ENCODE measurements at regions not wholly inside any gene's neighbourhood (a gene's known extent, or its start where the extent isn't known, plus 50 kb on each side); places are given as distances from the start of the nearest gene placed in this dataset.

DNA sequence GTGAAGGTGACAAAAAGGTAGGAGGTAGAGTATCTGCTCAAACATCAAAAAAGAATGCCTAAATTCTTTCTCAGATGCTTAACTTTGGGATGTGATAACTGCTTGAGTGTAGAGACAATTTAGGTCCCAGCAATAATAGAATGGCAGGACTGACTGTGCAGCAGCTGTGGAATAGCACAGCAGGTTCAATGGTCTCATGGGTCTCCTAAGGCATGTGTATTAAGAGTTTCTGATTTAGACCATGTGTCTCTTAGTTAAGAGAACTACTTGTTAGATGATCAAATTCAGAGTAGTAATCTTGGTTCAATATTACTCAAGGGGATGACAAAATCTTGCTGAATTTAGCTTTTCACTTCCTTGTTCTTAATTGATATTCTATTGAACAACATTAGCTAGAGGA, 72.0 kb downstream of the ALX1 start:
- Histone ChIP-seq H3K9me3 (replicated peaks; ENCODE audit: insufficient read depth, low read length) (no peaks in the 10 kb centered on the region), H3K27me3 (replicated peaks; ENCODE audit: insufficient read depth, low read length) (no peaks in the 10 kb centered on the region), H3K27ac (ENCODE audit: low read length) (no peak overlapping the region), H3K4me2 (ENCODE audit: low read depth, low read length) (no peak overlapping the region), H3K4me1 (ENCODE audit: low read length) (no peaks in the 10 kb centered on the region), H3K79me2 (ENCODE audit: low read length) (no peaks in the 10 kb centered on the region), H3F3A (ENCODE audit: insufficient read depth, low read length) (no peaks in the 10 kb centered on the region), H3K9me2 (replicated peaks; ENCODE audit: insufficient read depth, low read length) (no peaks in the 10 kb centered on the region), H4K20me1 (ENCODE audit: insufficient read depth, low read length) (no peaks in the 10 kb centered on the region), H3K4me3 (ENCODE audit: low read length) (no peak overlapping the region), H2AFZ (ENCODE audit: low read length) (no peak overlapping the region), H3K36me3 (replicated peaks; ENCODE audit: insufficient read depth, low read length) (no peaks in the 10 kb centered on the region), H3K9ac (ENCODE audit: low read length) (no peak overlapping the region)
- DNase-seq, result no peak
- TF ChIP-seq EZH2 (optimal IDR thresholded peaks at IDR 0.05; ENCODE audit: low read depth, low read length), result no peak
- no peak for TF ChIP-seq CTCF (IDR thresholded peaks at IDR 0.05; ENCODE audit: low read length)
- no peak for TF ChIP-seq EZH2phosphoT487 (IDR thresholded peaks at IDR 0.05; ENCODE audit: low read length)

DNA sequence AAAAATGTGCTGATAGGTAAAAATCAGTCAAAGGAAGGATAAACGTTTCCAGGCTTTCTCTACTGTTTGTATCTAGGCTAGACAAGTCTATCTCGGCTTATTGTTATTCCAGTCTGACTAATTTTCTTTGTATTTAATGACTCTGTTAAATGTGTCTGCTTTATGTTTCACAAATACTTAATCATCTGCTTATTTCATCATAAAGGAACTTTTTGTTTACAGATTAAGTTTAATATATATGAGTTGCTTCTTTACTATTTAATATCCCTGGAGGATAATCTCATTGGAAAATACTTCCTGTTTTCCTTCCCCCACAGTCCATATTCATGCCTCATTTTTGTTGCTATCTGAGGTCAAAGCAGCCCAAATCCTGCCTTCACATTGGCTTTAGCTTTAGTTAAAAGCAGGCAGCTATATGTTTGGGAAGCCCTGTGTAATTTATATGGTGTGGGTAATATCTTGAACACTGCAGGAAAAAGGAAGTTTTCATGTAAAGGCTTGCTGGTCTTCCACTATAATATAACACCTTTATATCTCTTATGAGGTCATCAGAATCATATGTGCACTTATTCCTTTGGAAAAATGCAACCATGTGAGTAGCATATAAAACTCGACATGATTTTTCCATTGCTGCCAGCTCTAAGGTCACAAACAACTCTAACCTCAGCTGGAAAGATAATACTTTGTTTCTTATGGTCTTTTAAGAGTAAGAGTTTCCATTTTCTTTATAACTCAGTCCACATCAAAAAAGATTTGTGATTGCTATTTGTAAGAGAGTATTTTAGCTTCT, 76.8 kb downstream of the ALX1 start:
- no peaks in the 10 kb centered on the region for H3K27me3 ChIP-seq (replicated peaks; ENCODE audit: insufficient read depth, low read length)
- no peak for DNase-seq
- no peaks in the 10 kb centered on the region for H3K9me2 ChIP-seq (replicated peaks; ENCODE audit: insufficient read depth, low read length)
- no peaks in the 10 kb centered on the region for H3K4me1 ChIP-seq (ENCODE audit: low read length)
- no peak overlapping the region for H3K4me3 ChIP-seq (ENCODE audit: low read length)
- H3K36me3 ChIP-seq (replicated peaks; ENCODE audit: insufficient read depth, low read length), result no peaks in the 10 kb centered on the region
- TF ChIP-seq CTCF (IDR thresholded peaks at IDR 0.05; ENCODE audit: low read length) (no peak), EZH2phosphoT487 (IDR thresholded peaks at IDR 0.05; ENCODE audit: low read length) (no peak)
- H4K20me1 ChIP-seq (ENCODE audit: insufficient read depth, low read length), result no peaks in the 10 kb centered on the region
- H3K27ac ChIP-seq (ENCODE audit: low read length), result no peak overlapping the region
- H3K4me2 ChIP-seq (ENCODE audit: low read depth, low read length), result no peak overlapping the region
- H2AFZ ChIP-seq (ENCODE audit: low read length), result no peak overlapping the region
- H3K9ac ChIP-seq (ENCODE audit: low read length), result no peak overlapping the region
- H3K79me2 ChIP-seq (ENCODE audit: low read length), result no peaks in the 10 kb centered on the region
- no peaks in the 10 kb centered on the region for H3K9me3 ChIP-seq (replicated peaks; ENCODE audit: insufficient read depth, low read length)
- H3F3A ChIP-seq (ENCODE audit: insufficient read depth, low read length), result no peaks in the 10 kb centered on the region

DNA sequence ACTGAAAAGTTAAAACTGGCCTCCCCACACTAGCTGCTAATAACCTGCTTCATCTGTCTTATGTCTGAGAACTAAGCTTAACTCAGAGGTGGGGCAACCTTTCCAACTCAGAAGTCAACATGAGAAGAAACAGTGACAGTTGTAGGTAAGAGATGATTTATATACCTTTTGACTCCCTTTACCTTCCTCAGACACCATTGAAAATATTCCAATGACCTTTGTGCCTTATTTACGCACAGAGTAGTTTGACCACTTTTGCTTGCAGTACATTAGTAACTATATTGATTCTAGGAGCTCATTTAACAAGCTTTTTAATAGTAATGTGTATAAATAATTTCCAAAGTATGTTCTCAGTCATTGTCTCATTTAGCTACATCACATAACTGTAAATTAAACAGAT, 77.6 kb downstream of the ALX1 start:
- Histone ChIP-seq H3K4me1 (ENCODE audit: low read length) (no peaks in the 10 kb centered on the region), H3K4me2 (ENCODE audit: low read depth, low read length) (no peak overlapping the region), H3F3A (ENCODE audit: insufficient read depth, low read length) (no peaks in the 10 kb centered on the region), H3K9me3 (replicated peaks; ENCODE audit: insufficient read depth, low read length) (no peaks in the 10 kb centered on the region), H3K27ac (ENCODE audit: low read length) (no peak overlapping the region), H3K27me3 (replicated peaks; ENCODE audit: insufficient read depth, low read length) (no peaks in the 10 kb centered on the region), H2AFZ (ENCODE audit: low read length) (no peak overlapping the region), H3K9me2 (replicated peaks; ENCODE audit: insufficient read depth, low read length) (no peaks in the 10 kb centered on the region), H3K36me3 (replicated peaks; ENCODE audit: insufficient read depth, low read length) (no peaks in the 10 kb centered on the region), H3K4me3 (ENCODE audit: low read length) (no peak overlapping the region), H3K9ac (ENCODE audit: low read length) (no peak overlapping the region), H4K20me1 (ENCODE audit: insufficient read depth, low read length) (no peaks in the 10 kb centered on the region), H3K79me2 (ENCODE audit: low read length) (no peaks in the 10 kb centered on the region)
- TF ChIP-seq EZH2phosphoT487 (IDR thresholded peaks at IDR 0.05; ENCODE audit: low read length) (no peak), EZH2 (optimal IDR thresholded peaks at IDR 0.05; ENCODE audit: low read depth, low read length) (no peak)
- no peak for DNase-seq

GRCh38 chr12:85358715-85359114, 78.7 kb downstream of the ALX1 start:
- Histone ChIP-seq H3K4me3 (ENCODE audit: low read length) (no peak overlapping the region), H3K27me3 (replicated peaks; ENCODE audit: insufficient read depth, low read length) (no peaks in the 10 kb centered on the region), H3K79me2 (ENCODE audit: low read length) (no peaks in the 10 kb centered on the region), H3K36me3 (replicated peaks; ENCODE audit: insufficient read depth, low read length) (no peaks in the 10 kb centered on the region), H3K4me2 (ENCODE audit: low read depth, low read length) (no peak overlapping the region), H2AFZ (ENCODE audit: low read length) (no peak overlapping the region), H3K27ac (ENCODE audit: low read length) (no peak overlapping the region), H3K4me1 (ENCODE audit: low read length) (no peaks in the 10 kb centered on the region), H3K9me2 (replicated peaks; ENCODE audit: insufficient read depth, low read length) (no peaks in the 10 kb centered on the region), H4K20me1 (ENCODE audit: insufficient read depth, low read length) (no peaks in the 10 kb centered on the region), H3F3A (ENCODE audit: insufficient read depth, low read length) (no peaks in the 10 kb centered on the region), H3K9me3 (replicated peaks; ENCODE audit: insufficient read depth, low read length) (no peaks in the 10 kb centered on the region), H3K9ac (ENCODE audit: low read length) (no peak overlapping the region)
- TF ChIP-seq EZH2phosphoT487 (IDR thresholded peaks at IDR 0.05; ENCODE audit: low read length) (no peak), EZH2 (optimal IDR thresholded peaks at IDR 0.05; ENCODE audit: low read depth, low read length) (no peak), CTCF (IDR thresholded peaks at IDR 0.05; ENCODE audit: low read length) (no peak)
- no peak for DNase-seq
